Breast epithelium (tissue), 4 donors: ENCODE measurements at regions not wholly inside any gene's neighbourhood (a gene's known extent, or its start where the extent isn't known, plus 50 kb on each side); places are given as distances from the start of the nearest gene placed in this dataset.

Experiments
- DNase-seq, 2 donors: peaks; one replicate each; pipeline ENCODE4 v3.0.0-alpha.2; 2019; ENCODE audit warnings: low spot score in 2 of 2
- H3K27ac ChIP-seq, 2 donors: fragments of 200-600 bp; sonication (generic) in 1 of 2; one replicate each; pipeline ENCODE4 v1.5.1; 2016 to 2019; ENCODE audit warnings: mild to moderate bottlenecking in 1 of 2
- H3K27me3 ChIP-seq, 2 donors: fragments of 200-600 bp; sonication (generic) in 1 of 2; one replicate each; pipeline versions ENCODE4 v1.5.1 to v1.6.0; 2017 to 2019; ENCODE audit warnings: control low read depth in 1 of 2, mild to moderate bottlenecking in 1 of 2
- H3K36me3 ChIP-seq: fragments of 200-600 bp; one replicate; pipeline ENCODE4 v1.5.1; 2019
- H3K4me1 ChIP-seq, 2 donors: fragments of 200-600 bp; sonication (generic); one replicate each; pipeline ENCODE4 v1.5.1; 2016 to 2019; ENCODE audit warnings: control low read depth in 1 of 2
- H3K4me3 ChIP-seq, 3 donors: fragments of 200-600 bp; sonication (generic); 1 replicate in 2 of 3; 2 replicates in 1 of 3; pipeline ENCODE4 v1.5.1; 2016 to 2019; ENCODE audit warnings: mild to moderate bottlenecking in 3 of 3, moderate library complexity in 2 of 3
- H3K9me3 ChIP-seq, 2 donors: fragments of 200-600 bp; sonication (generic) in 1 of 2; one replicate each; pipeline ENCODE4 v1.5.1; 2016 to 2019; ENCODE audit warnings: control low read depth in 1 of 2
- CTCF ChIP-seq, 3 donors: fragments of 450-650 bp; IDR thresholded peaks; one replicate each; pipeline ENCODE4 v1.5.1; 2016 to 2017; ENCODE audit warnings: antibody characterized with exemption in 3 of 3, mild to moderate bottlenecking in 3 of 3, moderate library complexity in 3 of 3
- POLR2A ChIP-seq: fragments of 450-650 bp; IDR thresholded peaks from one replicate; pipeline ENCODE4 v1.6.1; 2016; ENCODE audit warnings: antibody characterized with exemption, mild to moderate bottlenecking, moderate library complexity
- POLR2AphosphoS5 ChIP-seq, 3 donors: sonication (generic); formaldehyde crosslinking; IDR thresholded peaks; one replicate each; pipeline ENCODE4 v1.6.1; 2017; ENCODE audit warnings: antibody characterized with exemption in 3 of 3
- intact Hi-C: fragments of 100-400 bp; cut with DNase I; formaldehyde crosslinking; loops from one replicate; pipeline ENCODE4 v1.15.1; 2023; ENCODE audit warnings: low total_unique reads

GRCh38 chr11:60633645-60634044 is 65.8 kb upstream of the MS4A8 start:
- Histone ChIP-seq H3K4me3 (no peak overlapping the region), H3K4me1 (no peaks in the 10 kb centered on the region), H3K27me3 (no peaks in the 10 kb centered on the region), H3K27ac (no peak overlapping the region), H3K9me3 (peaks cover 0 to 8% of the 10 kb centered on the region in 2 donors), H3K36me3 (no peaks in the 10 kb centered on the region)
- TF ChIP-seq POLR2AphosphoS5 (IDR thresholded peaks at IDR 0.05) (no peak), CTCF (IDR thresholded peaks at IDR 0.05) (no peak), POLR2A (no peak)
- no peak for DNase-seq
- intact Hi-C loops, result no loop called here

DNA sequence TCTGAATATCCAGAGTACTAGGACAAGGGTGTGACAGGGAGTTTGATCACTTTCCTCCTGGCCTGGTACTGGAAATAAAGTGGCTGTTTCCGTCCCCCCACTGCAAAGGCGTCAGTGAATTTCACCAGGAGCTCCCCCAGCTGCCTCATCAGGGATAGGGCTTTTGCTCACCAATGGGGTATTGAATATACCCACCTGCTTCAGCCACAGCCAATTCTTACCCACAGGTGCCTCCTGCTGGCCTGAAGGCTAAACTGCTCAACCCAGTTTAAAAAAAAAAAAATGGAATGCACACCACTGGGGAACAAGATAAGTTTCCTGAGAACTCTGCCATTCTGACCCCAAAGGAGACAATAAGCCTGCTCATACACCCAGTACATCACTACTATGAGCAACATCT is 65.3 kb upstream of the MS4A8 start:
- intact Hi-C loops, result no loop called here
- H3K9me3 ChIP-seq, result peaks cover 0 to 8% of the 10 kb centered on the region in 2 donors
- TF ChIP-seq POLR2A (no peak), CTCF (IDR thresholded peaks at IDR 0.05) (no peak), POLR2AphosphoS5 (IDR thresholded peaks at IDR 0.05) (no peak)
- H3K4me3 ChIP-seq, result no peak overlapping the region
- DNase-seq, result no peak
- no peaks in the 10 kb centered on the region for H3K27me3 ChIP-seq
- H3K27ac ChIP-seq, result no peak overlapping the region
- no peaks in the 10 kb centered on the region for H3K4me1 ChIP-seq
- no peaks in the 10 kb centered on the region for H3K36me3 ChIP-seq

GRCh38 chr11:60641940-60642339 is 57.5 kb upstream of the MS4A8 start:
- Histone ChIP-seq H3K27me3 (no peaks in the 10 kb centered on the region), H3K4me3 (no peak overlapping the region), H3K36me3 (no peaks in the 10 kb centered on the region), H3K27ac (no peak overlapping the region), H3K4me1 (no peaks in the 10 kb centered on the region), H3K9me3 (peaks cover 4 to 16% of the 10 kb centered on the region in 2 donors)
- DNase-seq, result no peak
- TF ChIP-seq CTCF (IDR thresholded peaks at IDR 0.05), result no peak
- no peak for TF ChIP-seq POLR2A
- TF ChIP-seq POLR2AphosphoS5 (IDR thresholded peaks at IDR 0.05), result no peak
- intact Hi-C loops, result no loop called here

DNA sequence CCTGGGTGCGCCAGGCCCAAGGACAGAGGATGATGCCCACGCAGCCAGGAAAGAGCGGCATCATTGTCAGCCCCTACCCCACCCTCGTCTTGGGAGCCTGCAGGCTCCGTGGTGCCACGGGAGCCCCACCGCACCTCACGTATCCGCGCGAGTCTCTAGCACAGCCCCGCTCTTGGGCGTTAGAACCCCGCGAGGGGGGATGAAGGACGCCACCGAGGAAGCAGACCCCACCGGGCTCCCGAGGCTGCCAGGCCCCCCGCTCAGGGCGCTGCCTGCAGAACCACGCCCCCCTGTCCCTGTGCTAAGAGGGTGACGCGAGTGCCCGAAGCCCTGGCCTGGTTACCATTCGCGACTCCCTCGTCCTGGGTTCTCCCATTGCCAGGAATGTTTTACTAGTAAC is 52.3 kb upstream of the MS4A8 start:
- no peak overlapping the region for H3K27ac ChIP-seq
- H3K36me3 ChIP-seq, result no peaks in the 10 kb centered on the region
- peaks cover 6 to 41% of the 10 kb centered on the region in 2 donors for H3K9me3 ChIP-seq
- no peak for DNase-seq
- H3K27me3 ChIP-seq, result no peaks in the 10 kb centered on the region
- H3K4me3 ChIP-seq, result no peak overlapping the region
- intact Hi-C loops, result no loop called here
- TF ChIP-seq CTCF (IDR thresholded peaks at IDR 0.05) (no peak), POLR2A (no peak), POLR2AphosphoS5 (IDR thresholded peaks at IDR 0.05) (no peak)
- H3K4me1 ChIP-seq, result no peaks in the 10 kb centered on the region
